ENCODE measurements at regions not wholly inside any gene's neighbourhood (a gene's known extent, or its start where the extent isn't known, plus 50 kb on each side); places are given as distances from the start of the nearest gene placed in this dataset.

GRCh38 chr10:125233726-125234125 lies 73.4 kb upstream of the CTBP2 start:
- ATAC-seq (no peak), DNase-seq (no peak)
- intact Hi-C loops (cut with DNase I) = no loop called here
- Histone ChIP-seq H3K27me3 (no peaks in the 10 kb centered on the region), H3K36me3 (no peaks in the 10 kb centered on the region), H3K4me3 (no peak overlapping the region), H3K4me1 (no peaks in the 10 kb centered on the region), H3K9me3 (no peaks in the 10 kb centered on the region), H3K27ac (no peak overlapping the region)
- 51% methylated on average over 4 of the region's 4 CpGs for WGBS (ENCODE audit: insufficient coverage, low coverage, low lambda C conversion rate, missing lambda C conversion rate)
- TF ChIP-seq POLR2A (IDR thresholded peaks at IDR 0.05) (no peak), CTCF (IDR thresholded peaks at IDR 0.05) (no peak)

GRCh38 chr10:125232841-125233240 lies 72.5 kb upstream of the CTBP2 start:
- ATAC-seq (no peak), DNase-seq (no peak)
- Histone ChIP-seq H3K27ac (no peak overlapping the region), H3K36me3 (no peaks in the 10 kb centered on the region), H3K27me3 (no peaks in the 10 kb centered on the region), H3K4me1 (no peaks in the 10 kb centered on the region), H3K9me3 (no peaks in the 10 kb centered on the region), H3K4me3 (no peak overlapping the region)
- 83% methylated on average over 5 of the region's 5 CpGs for WGBS (ENCODE audit: insufficient coverage, low coverage, low lambda C conversion rate, missing lambda C conversion rate)
- intact Hi-C loops (cut with DNase I) = no loop called here
- TF ChIP-seq CTCF (IDR thresholded peaks at IDR 0.05) (no peak), POLR2A (IDR thresholded peaks at IDR 0.05) (no peak)

GRCh38 chr10:125231813-125232475 lies 71.6 kb upstream of the CTBP2 start:
- intact Hi-C loops (cut with DNase I) = no loop called here
- H3K4me3 ChIP-seq = no peak overlapping the region
- no peaks in the 10 kb centered on the region for H3K36me3 ChIP-seq
- H3K4me1 ChIP-seq = no peaks in the 10 kb centered on the region
- H3K9me3 ChIP-seq = no peaks in the 10 kb centered on the region
- H3K27ac ChIP-seq = no peak overlapping the region
- no peak for TF ChIP-seq CTCF (IDR thresholded peaks at IDR 0.05)
- no peak for TF ChIP-seq POLR2A (IDR thresholded peaks at IDR 0.05)
- DNase-seq (no peak), ATAC-seq (no peak)
- no peaks in the 10 kb centered on the region for H3K27me3 ChIP-seq
- 68% methylated on average over 7 of the region's 9 CpGs for WGBS (ENCODE audit: insufficient coverage, low coverage, low lambda C conversion rate, missing lambda C conversion rate)

- no peak for ATAC-seq
- Histone ChIP-seq H3K27me3 (no peaks in the 10 kb centered on the region), H3K36me3 (no peaks in the 10 kb centered on the region), H3K4me3 (no peak overlapping the region), H3K9me3 (no peaks in the 10 kb centered on the region), H3K27ac (no peak overlapping the region), H3K4me1 (no peaks in the 10 kb centered on the region)
- no peak for TF ChIP-seq POLR2A (IDR thresholded peaks at IDR 0.05)
- no peak for TF ChIP-seq CTCF (IDR thresholded peaks at IDR 0.05)
- intact Hi-C loops (cut with DNase I) = no loop called here
- no peak for DNase-seq
- 74% methylated on average over 4 of the region's 13 CpGs for WGBS (ENCODE audit: insufficient coverage, low coverage, low lambda C conversion rate, missing lambda C conversion rate)
Observed at GRCh38 chr10:125231116-125231812, 70.9 kb upstream of the CTBP2 start.

Measured in right lobe of liver (tissue), 6 donors.